ENCODE measurements at regions not wholly inside any gene's neighbourhood (a gene's known extent, or its start where the extent isn't known, plus 50 kb on each side); places are given as distances from the start of the nearest gene placed in this dataset.

DNA sequence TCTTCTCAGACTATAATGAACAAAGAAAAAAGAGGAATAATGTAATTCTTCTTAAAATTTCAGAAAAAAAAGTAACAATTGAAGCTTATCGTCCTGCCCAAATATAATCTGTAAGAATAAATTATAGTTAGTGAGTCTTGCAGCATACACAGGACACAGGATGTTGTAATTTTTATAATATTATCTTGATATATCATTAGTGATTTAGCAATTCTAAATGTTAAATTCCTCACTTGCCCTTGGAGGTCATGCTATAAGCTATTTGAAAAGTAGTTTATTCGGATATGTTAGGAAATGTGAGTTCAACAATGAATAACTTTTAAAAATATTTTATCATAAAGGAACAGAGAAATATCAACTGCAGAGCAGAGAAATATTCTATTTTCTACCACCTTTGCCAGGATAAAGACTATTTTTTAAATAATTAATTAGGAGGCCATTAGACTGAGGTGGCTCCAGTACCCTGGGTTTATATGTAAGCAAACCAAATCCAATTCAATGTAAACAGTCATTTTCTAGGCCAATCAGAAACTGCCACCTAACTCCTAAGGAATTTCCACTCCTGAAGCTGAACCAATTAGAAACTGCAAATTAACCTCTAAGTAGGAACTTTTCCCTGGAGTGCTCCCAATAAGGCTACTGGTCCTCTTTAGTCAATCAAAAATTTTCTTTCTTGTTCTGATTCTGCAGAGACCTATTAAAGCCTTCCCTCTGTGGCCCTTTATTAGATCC, 1109.3 kb downstream of the ROBO2 start:
- TF ChIP-seq, protein P1, sequence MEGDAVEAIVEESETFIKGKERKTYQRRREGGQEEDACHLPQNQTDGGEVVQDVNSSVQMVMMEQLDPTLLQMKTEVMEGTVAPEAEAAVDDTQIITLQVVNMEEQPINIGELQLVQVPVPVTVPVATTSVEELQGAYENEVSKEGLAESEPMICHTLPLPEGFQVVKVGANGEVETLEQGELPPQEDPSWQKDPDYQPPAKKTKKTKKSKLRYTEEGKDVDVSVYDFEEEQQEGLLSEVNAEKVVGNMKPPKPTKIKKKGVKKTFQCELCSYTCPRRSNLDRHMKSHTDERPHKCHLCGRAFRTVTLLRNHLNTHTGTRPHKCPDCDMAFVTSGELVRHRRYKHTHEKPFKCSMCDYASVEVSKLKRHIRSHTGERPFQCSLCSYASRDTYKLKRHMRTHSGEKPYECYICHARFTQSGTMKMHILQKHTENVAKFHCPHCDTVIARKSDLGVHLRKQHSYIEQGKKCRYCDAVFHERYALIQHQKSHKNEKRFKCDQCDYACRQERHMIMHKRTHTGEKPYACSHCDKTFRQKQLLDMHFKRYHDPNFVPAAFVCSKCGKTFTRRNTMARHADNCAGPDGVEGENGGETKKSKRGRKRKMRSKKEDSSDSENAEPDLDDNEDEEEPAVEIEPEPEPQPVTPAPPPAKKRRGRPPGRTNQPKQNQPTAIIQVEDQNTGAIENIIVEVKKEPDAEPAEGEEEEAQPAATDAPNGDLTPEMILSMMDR (IDR thresholded peaks at IDR 0.05; ENCODE audit: extremely low read depth, insufficient read depth, missing control alignments) = no peak
- DNase-seq (ENCODE audit: low spot score) = no peak
- in situ Hi-C loops (cut with MboI; ENCODE audit: low pct_unique_long_range_greater_than_20kb, low sequenced_read_pairs, unreplicated experiment) = no loop called here

DNA sequence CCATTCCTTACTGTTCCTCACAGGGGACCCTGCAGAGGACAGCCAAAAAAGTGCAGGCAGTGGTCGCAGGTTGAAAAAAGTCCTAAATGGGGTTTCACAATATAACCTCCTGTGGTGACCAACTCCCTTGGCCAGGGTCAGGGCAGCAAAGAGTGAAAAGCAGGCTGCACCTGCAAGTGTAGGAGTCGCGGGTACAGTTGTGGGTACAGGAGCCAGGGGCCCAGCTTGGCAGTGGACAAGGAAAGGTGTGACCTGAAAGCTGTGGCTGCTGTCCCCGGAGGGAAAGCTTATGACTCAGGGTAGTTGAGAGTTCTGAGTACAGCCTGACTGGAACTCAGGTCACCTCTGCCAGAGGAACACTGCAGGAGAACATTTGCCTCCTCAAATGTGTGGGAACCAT, 1114.1 kb downstream of the ROBO2 start:
- DNase-seq (ENCODE audit: low spot score) = no peak
- in situ Hi-C loops (cut with MboI; ENCODE audit: low pct_unique_long_range_greater_than_20kb, low sequenced_read_pairs, unreplicated experiment) = no loop called here
- TF ChIP-seq, protein P1 (IDR thresholded peaks at IDR 0.05; ENCODE audit: extremely low read depth, insufficient read depth, missing control alignments) = no peak

DNA sequence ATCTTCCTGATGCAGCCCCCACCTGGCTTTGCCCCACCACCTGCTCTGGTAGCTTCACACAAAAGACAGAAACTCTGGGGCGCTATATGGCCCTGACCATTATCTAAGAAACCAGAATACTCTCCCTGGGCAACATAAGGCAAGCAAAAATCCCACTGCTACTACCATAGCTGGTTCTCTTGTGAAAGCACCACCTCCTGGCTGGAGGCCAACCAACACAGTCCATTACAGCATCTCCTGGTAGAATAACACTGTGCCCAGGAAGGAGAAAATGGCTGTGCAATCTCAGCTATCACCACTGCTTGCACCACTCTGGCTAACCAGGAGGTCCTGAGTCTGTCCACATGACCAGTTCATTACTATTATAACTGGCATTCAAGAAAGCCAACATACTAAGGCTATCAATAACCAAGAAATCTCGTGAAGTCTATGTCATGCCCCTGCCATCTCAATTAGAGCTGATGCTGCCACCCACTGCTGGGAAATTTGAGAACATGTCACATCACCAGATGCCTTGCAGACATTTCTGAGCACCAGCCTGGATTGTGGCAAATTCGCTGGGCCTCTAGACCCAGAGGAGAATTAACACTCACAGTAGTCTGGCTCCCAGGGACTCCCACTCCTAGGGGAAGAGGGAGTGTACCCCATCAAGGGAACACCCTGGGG, 1114.8 kb downstream of the ROBO2 start:
- in situ Hi-C loops (cut with MboI; ENCODE audit: low pct_unique_long_range_greater_than_20kb, low sequenced_read_pairs, unreplicated experiment) = no loop called here
- TF ChIP-seq, protein P1 (IDR thresholded peaks at IDR 0.05; ENCODE audit: extremely low read depth, insufficient read depth, missing control alignments) = no peak
- DNase-seq (ENCODE audit: low spot score) = no peak

DNA sequence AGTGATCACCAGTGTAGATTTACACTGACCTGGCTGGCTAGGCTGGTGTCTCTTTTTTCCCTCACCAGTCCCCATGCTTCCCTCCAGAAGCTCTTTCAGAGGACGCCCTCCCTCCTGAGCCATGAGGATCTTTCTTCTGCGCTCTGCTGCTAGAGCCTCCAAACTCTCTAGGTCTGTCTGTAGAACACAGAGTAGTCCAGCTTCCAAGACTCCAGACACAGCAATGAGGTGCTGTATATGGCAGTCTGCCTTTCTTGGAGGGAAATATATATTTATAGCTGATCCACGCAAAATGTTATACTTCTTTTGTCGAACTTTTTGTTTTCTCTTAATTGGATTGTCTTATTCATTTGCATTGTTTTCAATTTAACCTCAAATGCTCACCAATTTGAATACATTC, 1121.8 kb downstream of the ROBO2 start:
- in situ Hi-C loops (cut with MboI; ENCODE audit: low pct_unique_long_range_greater_than_20kb, low sequenced_read_pairs, unreplicated experiment) = no loop called here
- DNase-seq (ENCODE audit: low spot score) = no peak
- TF ChIP-seq, protein P1 (IDR thresholded peaks at IDR 0.05; ENCODE audit: extremely low read depth, insufficient read depth, missing control alignments) = no peak

DNA sequence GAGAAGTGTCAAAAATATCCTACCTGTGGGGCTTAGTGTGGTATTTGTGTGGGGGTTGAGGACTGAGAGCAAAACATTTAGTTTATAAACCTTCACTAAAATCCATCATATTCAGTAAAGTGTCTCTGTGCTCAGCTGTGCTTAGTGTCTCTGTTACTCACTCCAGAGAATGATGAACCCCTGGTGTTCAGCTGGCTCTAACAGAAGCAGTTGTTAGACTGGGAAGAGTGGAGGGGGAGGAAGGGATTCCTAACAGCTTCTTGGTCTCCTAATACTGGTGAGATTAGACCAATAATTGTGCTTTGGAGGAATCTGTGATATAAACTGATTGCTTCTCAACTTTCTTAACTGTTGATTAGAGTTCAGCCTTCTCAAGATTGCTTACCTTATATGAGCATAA, 1123.5 kb downstream of the ROBO2 start:
- in situ Hi-C loops (cut with MboI; ENCODE audit: low pct_unique_long_range_greater_than_20kb, low sequenced_read_pairs, unreplicated experiment) = no loop called here
- no peak for DNase-seq (ENCODE audit: low spot score)
- TF ChIP-seq, protein P1 (IDR thresholded peaks at IDR 0.05; ENCODE audit: extremely low read depth, insufficient read depth, missing control alignments) = no peak

DNA sequence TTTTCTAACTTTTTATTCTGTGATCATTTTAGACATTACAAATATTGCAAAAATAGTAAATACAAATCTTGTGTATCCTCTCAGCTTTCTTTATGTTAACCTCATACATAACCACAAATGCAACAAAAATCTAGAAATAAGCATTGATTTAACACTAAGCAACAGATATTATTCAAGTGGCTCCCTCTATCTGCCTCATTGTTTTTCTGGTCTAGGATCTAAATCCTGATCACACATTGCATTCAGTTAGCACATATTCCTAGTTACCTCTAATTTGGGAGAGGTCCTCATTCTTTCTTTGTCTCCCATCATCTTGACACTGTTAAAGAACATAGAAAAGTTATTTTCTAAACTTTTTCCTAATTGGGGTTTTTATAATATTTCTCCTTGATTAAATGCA, 1126.0 kb downstream of the ROBO2 start:
- TF ChIP-seq, protein P1 (IDR thresholded peaks at IDR 0.05; ENCODE audit: extremely low read depth, insufficient read depth, missing control alignments) = no peak
- no peak for DNase-seq (ENCODE audit: low spot score)
- in situ Hi-C loops (cut with MboI; ENCODE audit: low pct_unique_long_range_greater_than_20kb, low sequenced_read_pairs, unreplicated experiment) = no loop called here
